HL-60 (cell line): ENCODE measurements at regions not wholly inside any gene's neighbourhood (a gene's known extent, or its start where the extent isn't known, plus 50 kb on each side); places are given as distances from the start of the nearest gene placed in this dataset.

Experiments
- SPI1 ChIP-seq: IDR thresholded peaks from 2 replicates; pipeline ENCODE4 v1.6.1; 2012; ENCODE audit warnings: low read depth, mild to moderate bottlenecking, borderline replicate concordance
- TF ChIP-seq, protein P1 (sequence below): IDR thresholded peaks from one replicate; pipeline ENCODE4 v1.5.1; 2011; ENCODE audit warnings: low read length, control low read depth, inconsistent platforms; ENCODE audit not compliant: insufficient read depth
- TF ChIP-seq, protein P2 (sequence below): IDR thresholded peaks from 2 replicates; pipeline ENCODE4 v1.6.1; 2012; ENCODE audit warnings: low read depth; ENCODE audit not compliant: insufficient replicate concordance

DNA sequence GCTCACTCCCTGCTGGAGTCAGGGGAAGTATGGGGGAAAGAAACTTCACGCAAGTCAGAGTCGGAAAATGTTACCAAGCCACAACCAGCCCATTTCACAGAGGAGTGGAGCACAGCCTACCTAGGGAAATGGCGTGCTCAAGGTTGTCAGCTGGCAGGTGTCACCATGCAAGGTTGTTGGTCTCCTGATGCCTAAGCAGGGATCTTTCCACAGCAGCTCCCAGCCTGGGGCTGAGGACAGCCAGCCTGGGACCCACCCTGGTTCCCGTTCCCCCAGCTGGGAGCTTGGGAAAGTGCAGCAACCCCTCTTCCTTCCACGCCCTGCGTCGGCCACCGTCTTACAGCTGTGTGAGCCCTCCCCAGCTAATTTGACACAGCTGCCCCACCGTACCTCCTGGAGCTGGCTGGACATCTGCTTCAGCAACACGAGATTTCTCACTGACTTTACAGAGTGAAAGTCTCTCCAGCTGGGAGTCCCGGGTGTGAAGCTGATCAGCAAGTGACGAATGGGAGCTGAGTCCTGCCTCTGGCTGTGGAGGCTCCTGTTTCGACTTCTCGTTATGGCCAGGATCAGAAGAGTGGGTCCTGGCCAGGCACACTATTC is 224.6 kb upstream of the RAB4A start:
- no peak for TF ChIP-seq SPI1
- TF ChIP-seq, protein P1, sequence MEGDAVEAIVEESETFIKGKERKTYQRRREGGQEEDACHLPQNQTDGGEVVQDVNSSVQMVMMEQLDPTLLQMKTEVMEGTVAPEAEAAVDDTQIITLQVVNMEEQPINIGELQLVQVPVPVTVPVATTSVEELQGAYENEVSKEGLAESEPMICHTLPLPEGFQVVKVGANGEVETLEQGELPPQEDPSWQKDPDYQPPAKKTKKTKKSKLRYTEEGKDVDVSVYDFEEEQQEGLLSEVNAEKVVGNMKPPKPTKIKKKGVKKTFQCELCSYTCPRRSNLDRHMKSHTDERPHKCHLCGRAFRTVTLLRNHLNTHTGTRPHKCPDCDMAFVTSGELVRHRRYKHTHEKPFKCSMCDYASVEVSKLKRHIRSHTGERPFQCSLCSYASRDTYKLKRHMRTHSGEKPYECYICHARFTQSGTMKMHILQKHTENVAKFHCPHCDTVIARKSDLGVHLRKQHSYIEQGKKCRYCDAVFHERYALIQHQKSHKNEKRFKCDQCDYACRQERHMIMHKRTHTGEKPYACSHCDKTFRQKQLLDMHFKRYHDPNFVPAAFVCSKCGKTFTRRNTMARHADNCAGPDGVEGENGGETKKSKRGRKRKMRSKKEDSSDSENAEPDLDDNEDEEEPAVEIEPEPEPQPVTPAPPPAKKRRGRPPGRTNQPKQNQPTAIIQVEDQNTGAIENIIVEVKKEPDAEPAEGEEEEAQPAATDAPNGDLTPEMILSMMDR = no peak
- TF ChIP-seq, protein P2, sequence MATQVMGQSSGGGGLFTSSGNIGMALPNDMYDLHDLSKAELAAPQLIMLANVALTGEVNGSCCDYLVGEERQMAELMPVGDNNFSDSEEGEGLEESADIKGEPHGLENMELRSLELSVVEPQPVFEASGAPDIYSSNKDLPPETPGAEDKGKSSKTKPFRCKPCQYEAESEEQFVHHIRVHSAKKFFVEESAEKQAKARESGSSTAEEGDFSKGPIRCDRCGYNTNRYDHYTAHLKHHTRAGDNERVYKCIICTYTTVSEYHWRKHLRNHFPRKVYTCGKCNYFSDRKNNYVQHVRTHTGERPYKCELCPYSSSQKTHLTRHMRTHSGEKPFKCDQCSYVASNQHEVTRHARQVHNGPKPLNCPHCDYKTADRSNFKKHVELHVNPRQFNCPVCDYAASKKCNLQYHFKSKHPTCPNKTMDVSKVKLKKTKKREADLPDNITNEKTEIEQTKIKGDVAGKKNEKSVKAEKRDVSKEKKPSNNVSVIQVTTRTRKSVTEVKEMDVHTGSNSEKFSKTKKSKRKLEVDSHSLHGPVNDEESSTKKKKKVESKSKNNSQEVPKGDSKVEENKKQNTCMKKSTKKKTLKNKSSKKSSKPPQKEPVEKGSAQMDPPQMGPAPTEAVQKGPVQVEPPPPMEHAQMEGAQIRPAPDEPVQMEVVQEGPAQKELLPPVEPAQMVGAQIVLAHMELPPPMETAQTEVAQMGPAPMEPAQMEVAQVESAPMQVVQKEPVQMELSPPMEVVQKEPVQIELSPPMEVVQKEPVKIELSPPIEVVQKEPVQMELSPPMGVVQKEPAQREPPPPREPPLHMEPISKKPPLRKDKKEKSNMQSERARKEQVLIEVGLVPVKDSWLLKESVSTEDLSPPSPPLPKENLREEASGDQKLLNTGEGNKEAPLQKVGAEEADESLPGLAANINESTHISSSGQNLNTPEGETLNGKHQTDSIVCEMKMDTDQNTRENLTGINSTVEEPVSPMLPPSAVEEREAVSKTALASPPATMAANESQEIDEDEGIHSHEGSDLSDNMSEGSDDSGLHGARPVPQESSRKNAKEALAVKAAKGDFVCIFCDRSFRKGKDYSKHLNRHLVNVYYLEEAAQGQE = no peak
